ENCODE measurements at regions not wholly inside any gene's neighbourhood (a gene's known extent, or its start where the extent isn't known, plus 50 kb on each side); places are given as distances from the start of the nearest gene placed in this dataset.

DNA sequence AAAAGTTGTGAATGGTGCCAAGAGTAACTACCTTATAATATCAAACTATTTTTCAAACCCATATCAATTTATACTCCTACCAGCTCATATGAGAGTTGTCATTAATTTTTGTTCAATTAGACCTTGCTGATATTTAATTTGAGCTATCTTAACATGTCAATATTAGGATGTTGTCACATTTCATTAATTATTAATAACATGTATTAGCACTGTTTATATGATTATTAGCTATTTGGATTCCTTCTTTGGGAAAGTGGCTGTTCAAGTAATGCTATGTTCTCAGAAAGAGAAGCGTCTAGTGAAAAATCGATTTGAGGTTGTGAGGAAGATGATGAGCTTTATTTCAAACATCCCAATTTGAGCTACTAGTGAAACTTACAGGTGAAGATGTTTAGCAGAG lies 620.2 kb downstream of the KCNJ3 start:
- H4K91ac ChIP-seq (ENCODE audit: insufficient read length, low read depth, low read length): no peak overlapping the region
- H2BK15ac ChIP-seq (ENCODE audit: low read depth, low read length): no peak overlapping the region
- H3K4me2 ChIP-seq (ENCODE audit: insufficient read depth, insufficient read length, low read length): no peak overlapping the region
- no peak overlapping the region for H3K23ac ChIP-seq (ENCODE audit: insufficient read length, low read depth, low read length)
- no peaks in the 10 kb centered on the region for H3K23me2 ChIP-seq (ENCODE audit: insufficient read length, low read depth, low read length, poor library complexity, severe bottlenecking)
- H3K27me3 ChIP-seq (ENCODE audit: insufficient read depth, low read length): no peaks in the 10 kb centered on the region
- no peaks in the 10 kb centered on the region for H4K20me1 ChIP-seq (ENCODE audit: control insufficient read depth, insufficient read depth, insufficient read length)
- no peak overlapping the region for H3K27ac ChIP-seq (ENCODE audit: insufficient read length, low read depth, low read length)
- TF ChIP-seq, protein P1, sequence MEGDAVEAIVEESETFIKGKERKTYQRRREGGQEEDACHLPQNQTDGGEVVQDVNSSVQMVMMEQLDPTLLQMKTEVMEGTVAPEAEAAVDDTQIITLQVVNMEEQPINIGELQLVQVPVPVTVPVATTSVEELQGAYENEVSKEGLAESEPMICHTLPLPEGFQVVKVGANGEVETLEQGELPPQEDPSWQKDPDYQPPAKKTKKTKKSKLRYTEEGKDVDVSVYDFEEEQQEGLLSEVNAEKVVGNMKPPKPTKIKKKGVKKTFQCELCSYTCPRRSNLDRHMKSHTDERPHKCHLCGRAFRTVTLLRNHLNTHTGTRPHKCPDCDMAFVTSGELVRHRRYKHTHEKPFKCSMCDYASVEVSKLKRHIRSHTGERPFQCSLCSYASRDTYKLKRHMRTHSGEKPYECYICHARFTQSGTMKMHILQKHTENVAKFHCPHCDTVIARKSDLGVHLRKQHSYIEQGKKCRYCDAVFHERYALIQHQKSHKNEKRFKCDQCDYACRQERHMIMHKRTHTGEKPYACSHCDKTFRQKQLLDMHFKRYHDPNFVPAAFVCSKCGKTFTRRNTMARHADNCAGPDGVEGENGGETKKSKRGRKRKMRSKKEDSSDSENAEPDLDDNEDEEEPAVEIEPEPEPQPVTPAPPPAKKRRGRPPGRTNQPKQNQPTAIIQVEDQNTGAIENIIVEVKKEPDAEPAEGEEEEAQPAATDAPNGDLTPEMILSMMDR (conservative IDR thresholded peaks at IDR 0.05): no peak
- no peak overlapping the region for H2BK120ac ChIP-seq (ENCODE audit: low read depth, low read length, poor library complexity, severe bottlenecking)
- H3K9me3 ChIP-seq (ENCODE audit: control insufficient read depth, low read depth, low read length): no peaks in the 10 kb centered on the region
- Mint-ChIP-seq H3K4me3 (no peak overlapping the region), H3K9me3 (no peaks in the 10 kb centered on the region), H3K4me1 (no peaks in the 10 kb centered on the region), H3K36me3 (ENCODE audit: insufficient read depth in 1 of 3, low read depth in 3 of 3) (no peaks in the 10 kb centered on the region), H3K27ac (no peak overlapping the region), H3K27me3 (ENCODE audit: low read depth) (no peaks in the 10 kb centered on the region)
- WGBS (ENCODE audit: extremely low coverage, insufficient read length, low lambda C conversion rate): no CpG with 5 or more reads among the region's 2 CpGs
- no peak overlapping the region for H2BK5ac ChIP-seq (ENCODE audit: insufficient read length, low read length)
- H2AK5ac ChIP-seq (ENCODE audit: insufficient read length, low read length): no peak overlapping the region
- no peak overlapping the region for H3T11ph ChIP-seq (ENCODE audit: low read length)
- H2AFZ ChIP-seq (ENCODE audit: low read length): no peak overlapping the region
- no peak overlapping the region for H2BK12ac ChIP-seq (ENCODE audit: insufficient read length, low read depth, low read length)
- H3K14ac ChIP-seq (ENCODE audit: insufficient read depth, low read length): no peak overlapping the region
- no peak overlapping the region for H3K9ac ChIP-seq (ENCODE audit: extremely low read depth, insufficient read length, low read length)
- H3K56ac ChIP-seq (ENCODE audit: insufficient read length, low read depth, low read length): no peak overlapping the region
- H3K79me1 ChIP-seq (ENCODE audit: insufficient read depth, low read depth, low read length, poor library complexity, severe bottlenecking): no peaks in the 10 kb centered on the region
- H3K4ac ChIP-seq (ENCODE audit: low read depth, low read length): no peak overlapping the region
- no peak overlapping the region for H2BK20ac ChIP-seq (ENCODE audit: low read depth, low read length, poor library complexity, severe bottlenecking)
- no peak overlapping the region for H4K5ac ChIP-seq (ENCODE audit: insufficient read length, low read depth, low read length)
- H3K18ac ChIP-seq (ENCODE audit: insufficient read length, low read depth, low read length): no peak overlapping the region
- H3K79me2 ChIP-seq (ENCODE audit: insufficient read depth, low read length): no peaks in the 10 kb centered on the region
- H4K8ac ChIP-seq (replicated peaks; ENCODE audit: insufficient read length, low read depth, low read length): no peak overlapping the region
- no peak for DNase-seq
- no peaks in the 10 kb centered on the region; the same call in 1 of the 2 replicates for H3K4me1 ChIP-seq (ENCODE audit: insufficient read depth, low read length)

All from H9 (cell line).